ENCODE measurements at regions not wholly inside any gene's neighbourhood (a gene's known extent, or its start where the extent isn't known, plus 50 kb on each side); places are given as distances from the start of the nearest gene placed in this dataset.

DNA sequence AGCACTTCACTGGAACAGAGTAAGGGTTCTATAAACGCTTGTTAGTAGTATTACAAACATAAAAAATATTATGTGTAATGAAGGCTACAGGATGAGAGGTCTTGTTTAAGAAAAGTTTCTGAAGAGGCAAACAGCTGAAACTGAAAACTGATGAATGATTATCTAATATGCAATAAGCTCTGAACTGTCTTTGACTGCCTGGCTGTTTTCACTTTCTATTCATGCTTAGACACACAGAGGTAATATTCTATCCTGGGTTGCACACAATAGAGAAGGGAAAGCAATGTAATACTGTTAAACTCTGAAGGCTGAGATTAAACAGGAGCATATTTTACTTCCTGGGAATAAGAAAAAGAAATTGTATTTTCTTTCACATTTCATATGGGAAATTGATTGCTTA lies 251.3 kb downstream of the ALX1 start:
- Histone ChIP-seq H3K9me3 (ENCODE audit: low read length) (no peaks in the 10 kb centered on the region), H3K27me3 (ENCODE audit: insufficient read depth, low read length) (no peaks in the 10 kb centered on the region), H3K36me3 (ENCODE audit: insufficient read depth, low read length) (no peaks in the 10 kb centered on the region)

GRCh38 chr12:85549640-85550039 lies 269.6 kb downstream of the ALX1 start:
- Histone ChIP-seq H2AFZ (ENCODE audit: low read depth, low read length) (no peak overlapping the region), H3K9me3 (ENCODE audit: low read length) (no peaks in the 10 kb centered on the region), H3K36me3 (ENCODE audit: insufficient read depth, low read length) (no peaks in the 10 kb centered on the region), H3K27me3 (ENCODE audit: insufficient read depth, low read length) (no peaks in the 10 kb centered on the region), H3K4me1 (ENCODE audit: insufficient read depth, low read length) (peaks cover 7% of the 10 kb centered on the region), H3K4me3 (ENCODE audit: low read length) (no peak overlapping the region)

More for the DNA sequence above, 251.3 kb downstream of the ALX1 start:
- no peak overlapping the region for H2AFZ ChIP-seq (ENCODE audit: low read depth, low read length)
- H3K4me1 ChIP-seq (ENCODE audit: insufficient read depth, low read length) = no peaks in the 10 kb centered on the region
- no peak overlapping the region for H3K4me3 ChIP-seq (ENCODE audit: low read length)

GRCh38 chr12:85550924-85551323 lies 270.9 kb downstream of the ALX1 start:
- no peaks in the 10 kb centered on the region for H3K9me3 ChIP-seq (ENCODE audit: low read length)
- H2AFZ ChIP-seq (ENCODE audit: low read depth, low read length) = no peak overlapping the region
- H3K27me3 ChIP-seq (ENCODE audit: insufficient read depth, low read length) = no peaks in the 10 kb centered on the region
- peaks cover 7% of the 10 kb centered on the region for H3K4me1 ChIP-seq (ENCODE audit: insufficient read depth, low read length)
- no peaks in the 10 kb centered on the region for H3K36me3 ChIP-seq (ENCODE audit: insufficient read depth, low read length)
- H3K4me3 ChIP-seq (ENCODE audit: low read length) = no peak overlapping the region

DNA sequence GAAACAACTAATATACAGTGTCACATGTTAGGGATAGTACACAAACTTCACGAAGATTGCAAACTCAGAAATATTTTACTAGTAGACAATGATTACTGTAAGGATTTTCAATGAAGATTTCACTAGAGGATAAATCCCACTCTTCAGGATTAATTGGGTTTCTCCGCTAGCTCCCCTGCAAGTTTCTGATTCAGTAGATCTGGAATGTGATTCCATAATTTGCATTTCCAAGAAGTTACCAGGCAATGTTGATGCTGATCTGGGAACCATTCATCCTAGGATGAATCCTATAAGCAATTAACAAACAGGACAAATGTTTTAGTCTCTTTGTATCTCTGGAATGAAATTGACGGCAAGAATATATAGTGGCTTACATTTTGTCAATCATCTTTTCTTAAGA lies 272.4 kb downstream of the ALX1 start:
- peaks cover 7% of the 10 kb centered on the region for H3K4me1 ChIP-seq (ENCODE audit: insufficient read depth, low read length)
- no peaks in the 10 kb centered on the region for H3K9me3 ChIP-seq (ENCODE audit: low read length)
- H3K27me3 ChIP-seq (ENCODE audit: insufficient read depth, low read length) = no peaks in the 10 kb centered on the region
- H2AFZ ChIP-seq (ENCODE audit: low read depth, low read length) = no peak overlapping the region
- no peaks in the 10 kb centered on the region for H3K36me3 ChIP-seq (ENCODE audit: insufficient read depth, low read length)
- H3K4me3 ChIP-seq (ENCODE audit: low read length) = no peak overlapping the region

DNA sequence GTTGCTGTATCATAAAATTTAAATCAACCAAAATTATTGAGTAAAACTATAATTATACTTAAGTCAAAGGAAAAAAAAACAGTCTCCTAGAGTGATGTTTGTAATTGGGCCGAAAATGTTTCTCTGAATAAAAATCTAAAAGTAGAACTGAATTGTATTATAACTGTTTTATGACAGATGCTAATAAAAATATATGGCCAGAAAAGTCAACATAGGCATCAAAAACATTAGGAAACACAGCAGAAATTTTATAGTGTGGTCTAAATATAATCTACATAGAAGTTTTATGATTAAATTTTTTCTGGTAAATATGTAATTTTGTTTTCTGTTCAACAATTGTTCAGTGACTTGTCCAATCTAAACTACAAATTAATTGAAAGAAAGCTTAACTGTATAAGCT lies 277.8 kb downstream of the ALX1 start:
- no peaks in the 10 kb centered on the region for H3K4me1 ChIP-seq (ENCODE audit: insufficient read depth, low read length)
- H3K4me3 ChIP-seq (ENCODE audit: low read length) = no peak overlapping the region
- no peak overlapping the region for H2AFZ ChIP-seq (ENCODE audit: low read depth, low read length)
- H3K27me3 ChIP-seq (ENCODE audit: insufficient read depth, low read length) = no peaks in the 10 kb centered on the region
- no peaks in the 10 kb centered on the region for H3K9me3 ChIP-seq (ENCODE audit: low read length)
- H3K36me3 ChIP-seq (ENCODE audit: insufficient read depth, low read length) = no peaks in the 10 kb centered on the region

DNA sequence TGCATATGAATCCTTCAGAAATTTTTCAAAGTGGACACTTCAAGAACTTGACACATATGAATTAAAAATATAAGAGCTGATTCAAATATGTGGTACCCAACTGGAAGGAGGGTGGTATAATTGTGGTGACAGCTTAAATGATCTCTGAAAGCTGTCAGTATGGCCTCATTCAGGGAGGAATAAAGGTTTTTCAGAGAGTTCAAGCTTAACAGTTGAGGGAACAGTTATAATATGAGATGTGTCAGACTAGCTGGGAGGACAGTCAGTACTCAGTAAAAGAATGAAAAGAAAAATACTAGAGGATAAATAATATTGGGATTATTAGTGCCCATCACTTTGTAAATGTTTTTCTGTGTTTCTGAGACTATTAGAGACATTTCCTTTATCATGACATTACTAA lies 277.5 kb downstream of the RASSF9 start:
- H3K36me3 ChIP-seq (ENCODE audit: insufficient read depth, low read length) = no peaks in the 10 kb centered on the region
- H3K4me1 ChIP-seq (ENCODE audit: insufficient read depth, low read length) = no peaks in the 10 kb centered on the region

GRCh38 chr12:85559127-85559526 lies 277.1 kb downstream of the RASSF9 start:
- H3K4me1 ChIP-seq (ENCODE audit: insufficient read depth, low read length) = no peaks in the 10 kb centered on the region
- H3K9me3 ChIP-seq (ENCODE audit: low read length) = no peaks in the 10 kb centered on the region
- H3K4me3 ChIP-seq (ENCODE audit: low read length) = no peak overlapping the region
- no peaks in the 10 kb centered on the region for H3K27me3 ChIP-seq (ENCODE audit: insufficient read depth, low read length)
- H2AFZ ChIP-seq (ENCODE audit: low read depth, low read length) = no peak overlapping the region
- H3K36me3 ChIP-seq (ENCODE audit: insufficient read depth, low read length) = no peaks in the 10 kb centered on the region

More for the DNA sequence above, 277.5 kb downstream of the RASSF9 start:
- Histone ChIP-seq H3K4me3 (ENCODE audit: low read length) (no peak overlapping the region), H3K27me3 (ENCODE audit: insufficient read depth, low read length) (no peaks in the 10 kb centered on the region), H2AFZ (ENCODE audit: low read depth, low read length) (no peak overlapping the region), H3K9me3 (ENCODE audit: low read length) (no peaks in the 10 kb centered on the region)

DNA sequence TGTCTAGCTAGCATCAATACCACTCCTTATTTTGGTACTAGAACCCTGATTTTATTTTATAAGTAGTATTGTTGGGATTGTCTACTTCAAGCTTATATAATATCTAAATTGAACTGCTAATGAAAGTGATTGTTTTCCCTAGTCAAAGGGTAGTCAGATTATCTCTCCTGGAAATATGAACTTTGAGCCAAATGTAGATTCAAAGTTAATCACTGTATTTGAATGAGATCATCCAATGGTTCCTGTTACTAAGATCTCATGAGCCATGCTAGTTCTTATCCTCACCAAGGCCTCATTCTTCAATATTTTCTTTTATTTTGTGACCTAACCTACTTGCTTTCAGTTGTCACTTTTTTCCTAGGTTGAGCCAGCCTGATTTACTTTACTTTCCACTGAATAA lies 276.7 kb downstream of the RASSF9 start:
- no peaks in the 10 kb centered on the region for H3K4me1 ChIP-seq (ENCODE audit: insufficient read depth, low read length)
- H3K9me3 ChIP-seq (ENCODE audit: low read length) = no peaks in the 10 kb centered on the region
- H2AFZ ChIP-seq (ENCODE audit: low read depth, low read length) = no peak overlapping the region
- H3K36me3 ChIP-seq (ENCODE audit: insufficient read depth, low read length) = no peaks in the 10 kb centered on the region
- H3K27me3 ChIP-seq (ENCODE audit: insufficient read depth, low read length) = no peaks in the 10 kb centered on the region
- no peak overlapping the region for H3K4me3 ChIP-seq (ENCODE audit: low read length)

GRCh38 chr12:85562765-85563164 lies 273.4 kb downstream of the RASSF9 start:
- H3K4me3 ChIP-seq (ENCODE audit: low read length) = no peak overlapping the region
- no peaks in the 10 kb centered on the region for H3K27me3 ChIP-seq (ENCODE audit: insufficient read depth, low read length)
- H2AFZ ChIP-seq (ENCODE audit: low read depth, low read length) = no peak overlapping the region
- no peaks in the 10 kb centered on the region for H3K36me3 ChIP-seq (ENCODE audit: insufficient read depth, low read length)
- no peaks in the 10 kb centered on the region for H3K9me3 ChIP-seq (ENCODE audit: low read length)
- H3K4me1 ChIP-seq (ENCODE audit: insufficient read depth, low read length) = no peaks in the 10 kb centered on the region

DNA sequence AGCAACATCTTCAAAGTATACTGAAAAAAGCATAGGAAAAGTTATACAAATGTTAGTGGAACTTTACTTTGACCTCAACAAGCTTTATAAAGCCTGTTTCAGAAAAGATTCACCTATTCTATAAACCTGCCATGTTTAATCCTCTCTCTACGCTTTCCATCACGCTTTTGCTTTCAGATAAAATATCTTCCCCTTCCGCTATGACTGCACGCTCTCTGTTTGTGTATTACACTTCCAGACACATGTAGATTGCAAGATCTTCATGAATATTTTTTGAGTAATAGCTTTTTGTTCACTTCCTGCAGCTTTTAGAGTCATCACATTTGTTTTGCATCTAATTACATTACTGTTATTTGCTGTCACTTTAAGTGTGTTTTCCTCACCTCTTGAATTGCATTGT lies 271.4 kb downstream of the RASSF9 start:
- no peaks in the 10 kb centered on the region for H3K36me3 ChIP-seq (ENCODE audit: insufficient read depth, low read length)
- no peak overlapping the region for H3K4me3 ChIP-seq (ENCODE audit: low read length)
- no peaks in the 10 kb centered on the region for H3K27me3 ChIP-seq (ENCODE audit: insufficient read depth, low read length)
- no peaks in the 10 kb centered on the region for H3K9me3 ChIP-seq (ENCODE audit: low read length)
- no peaks in the 10 kb centered on the region for H3K4me1 ChIP-seq (ENCODE audit: insufficient read depth, low read length)
- H2AFZ ChIP-seq (ENCODE audit: low read depth, low read length) = no peak overlapping the region

DNA sequence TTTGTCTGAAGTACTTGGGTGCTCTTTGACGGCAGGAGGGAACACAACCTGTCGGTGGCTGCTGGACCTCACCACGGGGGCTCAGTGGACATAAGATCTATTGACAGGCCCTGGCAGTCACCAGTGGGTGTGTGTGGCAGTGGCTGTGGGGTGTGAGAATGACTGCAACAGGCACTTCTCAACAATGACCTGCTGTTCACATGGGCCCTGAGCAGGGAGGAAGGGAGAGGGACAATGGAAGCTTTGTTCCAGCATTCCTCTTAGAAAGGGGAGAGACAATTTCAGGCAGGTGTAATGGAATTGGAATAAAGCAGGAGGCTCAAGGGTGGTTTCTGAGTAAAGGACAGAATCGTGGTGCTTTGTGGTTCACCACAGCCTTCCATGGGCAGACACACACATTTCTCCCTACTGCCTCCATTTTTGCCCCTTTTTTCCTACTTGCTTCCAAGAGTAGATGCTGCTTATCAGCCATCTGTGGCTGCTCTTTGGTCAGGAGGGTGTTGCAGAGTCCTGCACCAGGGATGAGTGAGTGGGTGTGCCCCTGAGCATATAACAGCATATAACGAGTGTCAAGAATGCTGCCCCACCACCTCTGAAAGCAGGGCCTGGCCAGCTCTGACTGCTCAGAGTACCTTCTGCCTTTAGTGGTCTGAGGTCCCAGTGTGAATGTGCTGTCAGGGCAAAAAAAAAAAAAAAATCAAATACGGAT lies 267.7 kb downstream of the RASSF9 start:
- no peaks in the 10 kb centered on the region for H3K36me3 ChIP-seq (ENCODE audit: insufficient read depth, low read length)
- H3K4me3 ChIP-seq (ENCODE audit: low read length) = no peak overlapping the region
- H3K9me3 ChIP-seq (ENCODE audit: low read length) = no peaks in the 10 kb centered on the region
- H3K27me3 ChIP-seq (ENCODE audit: insufficient read depth, low read length) = no peaks in the 10 kb centered on the region
- H2AFZ ChIP-seq (ENCODE audit: low read depth, low read length) = no peak overlapping the region
- H3K4me1 ChIP-seq (ENCODE audit: insufficient read depth, low read length) = no peaks in the 10 kb centered on the region

- H3K9me3 ChIP-seq (ENCODE audit: low read length) = no peaks in the 10 kb centered on the region
- H3K4me3 ChIP-seq (ENCODE audit: low read length) = no peak overlapping the region
- no peaks in the 10 kb centered on the region for H3K27me3 ChIP-seq (ENCODE audit: insufficient read depth, low read length)
- H3K4me1 ChIP-seq (ENCODE audit: insufficient read depth, low read length) = no peaks in the 10 kb centered on the region
- H3K36me3 ChIP-seq (ENCODE audit: insufficient read depth, low read length) = no peaks in the 10 kb centered on the region
- H2AFZ ChIP-seq (ENCODE audit: low read depth, low read length) = no peak overlapping the region
Observed at GRCh38 chr12:85569261-85569660, 266.9 kb downstream of the RASSF9 start.

DNA sequence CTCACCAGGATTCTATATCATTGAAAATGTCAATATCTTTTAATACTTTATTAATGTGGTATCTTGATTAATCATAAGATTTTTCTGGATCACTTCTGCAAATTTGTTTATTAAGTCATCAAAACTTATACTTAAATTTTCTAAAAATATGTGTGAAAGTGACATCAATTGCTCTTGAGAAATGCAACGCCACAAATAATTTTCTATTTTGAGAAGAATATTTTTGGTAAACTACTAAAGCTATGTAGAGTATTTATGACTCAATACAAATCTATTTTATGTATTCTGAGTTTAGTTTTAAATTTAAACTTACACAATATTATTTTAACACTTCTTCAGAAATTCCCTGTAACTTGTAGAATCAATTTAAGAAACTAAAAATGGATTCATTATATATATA lies 263.3 kb downstream of the RASSF9 start:
- H2AFZ ChIP-seq (ENCODE audit: low read depth, low read length) = no peak overlapping the region
- no peaks in the 10 kb centered on the region for H3K9me3 ChIP-seq (ENCODE audit: low read length)
- no peaks in the 10 kb centered on the region for H3K27me3 ChIP-seq (ENCODE audit: insufficient read depth, low read length)
- no peak overlapping the region for H3K4me3 ChIP-seq (ENCODE audit: low read length)
- H3K36me3 ChIP-seq (ENCODE audit: insufficient read depth, low read length) = no peaks in the 10 kb centered on the region
- no peaks in the 10 kb centered on the region for H3K4me1 ChIP-seq (ENCODE audit: insufficient read depth, low read length)

GRCh38 chr12:85573635-85574214 lies 262.5 kb downstream of the RASSF9 start:
- H3K27me3 ChIP-seq (ENCODE audit: insufficient read depth, low read length) = no peaks in the 10 kb centered on the region
- no peaks in the 10 kb centered on the region for H3K4me1 ChIP-seq (ENCODE audit: insufficient read depth, low read length)
- no peaks in the 10 kb centered on the region for H3K9me3 ChIP-seq (ENCODE audit: low read length)
- H3K36me3 ChIP-seq (ENCODE audit: insufficient read depth, low read length) = no peaks in the 10 kb centered on the region
- no peak overlapping the region for H3K4me3 ChIP-seq (ENCODE audit: low read length)
- H2AFZ ChIP-seq (ENCODE audit: low read depth, low read length) = no peak overlapping the region
